GM20000 (cell line): ENCODE measurements at regions not wholly inside any gene's neighbourhood (a gene's known extent, or its start where the extent isn't known, plus 50 kb on each side); places are given as distances from the start of the nearest gene placed in this dataset.
"Not testable (repeated sequence)": the region's sequence is repeated elsewhere in the genome, so short reads cannot be mapped to it uniquely, and the experiment has no call there.

Experiments
- DNase-seq: peaks from one replicate; pipeline ENCODE4 v3.0.0; 2012; ENCODE audit warnings: low spot score
- TF ChIP-seq, protein P1 (sequence below): IDR thresholded peaks from 2 replicates; pipeline ENCODE4 v1.5.1; 2012; ENCODE audit warnings: mild to moderate bottlenecking, control low read depth; ENCODE audit errors: extremely low read depth, missing control alignments

DNA sequence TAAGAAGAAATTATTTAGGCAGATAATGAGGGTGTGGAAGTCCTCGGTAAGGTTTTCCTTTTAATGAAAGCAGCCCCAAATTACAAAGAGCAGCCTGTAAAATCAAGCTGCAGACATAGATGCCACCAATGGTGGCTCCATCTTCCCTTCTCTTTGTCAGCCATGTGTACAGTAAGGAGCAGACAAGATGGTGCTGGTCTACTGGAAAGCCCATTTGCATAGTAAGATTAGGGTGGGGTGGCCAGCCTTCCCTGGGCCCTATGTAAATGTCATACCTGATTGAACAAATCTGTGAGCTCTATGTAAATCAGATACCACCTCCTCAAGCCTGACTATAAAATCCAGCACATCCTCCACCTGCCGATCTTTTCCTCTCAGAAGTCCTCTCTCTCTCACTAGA lies 154.4 kb upstream of the SERTAD2 start:
- DNase-seq, result no peak
- TF ChIP-seq, protein P1, sequence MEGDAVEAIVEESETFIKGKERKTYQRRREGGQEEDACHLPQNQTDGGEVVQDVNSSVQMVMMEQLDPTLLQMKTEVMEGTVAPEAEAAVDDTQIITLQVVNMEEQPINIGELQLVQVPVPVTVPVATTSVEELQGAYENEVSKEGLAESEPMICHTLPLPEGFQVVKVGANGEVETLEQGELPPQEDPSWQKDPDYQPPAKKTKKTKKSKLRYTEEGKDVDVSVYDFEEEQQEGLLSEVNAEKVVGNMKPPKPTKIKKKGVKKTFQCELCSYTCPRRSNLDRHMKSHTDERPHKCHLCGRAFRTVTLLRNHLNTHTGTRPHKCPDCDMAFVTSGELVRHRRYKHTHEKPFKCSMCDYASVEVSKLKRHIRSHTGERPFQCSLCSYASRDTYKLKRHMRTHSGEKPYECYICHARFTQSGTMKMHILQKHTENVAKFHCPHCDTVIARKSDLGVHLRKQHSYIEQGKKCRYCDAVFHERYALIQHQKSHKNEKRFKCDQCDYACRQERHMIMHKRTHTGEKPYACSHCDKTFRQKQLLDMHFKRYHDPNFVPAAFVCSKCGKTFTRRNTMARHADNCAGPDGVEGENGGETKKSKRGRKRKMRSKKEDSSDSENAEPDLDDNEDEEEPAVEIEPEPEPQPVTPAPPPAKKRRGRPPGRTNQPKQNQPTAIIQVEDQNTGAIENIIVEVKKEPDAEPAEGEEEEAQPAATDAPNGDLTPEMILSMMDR, result no peak

DNA sequence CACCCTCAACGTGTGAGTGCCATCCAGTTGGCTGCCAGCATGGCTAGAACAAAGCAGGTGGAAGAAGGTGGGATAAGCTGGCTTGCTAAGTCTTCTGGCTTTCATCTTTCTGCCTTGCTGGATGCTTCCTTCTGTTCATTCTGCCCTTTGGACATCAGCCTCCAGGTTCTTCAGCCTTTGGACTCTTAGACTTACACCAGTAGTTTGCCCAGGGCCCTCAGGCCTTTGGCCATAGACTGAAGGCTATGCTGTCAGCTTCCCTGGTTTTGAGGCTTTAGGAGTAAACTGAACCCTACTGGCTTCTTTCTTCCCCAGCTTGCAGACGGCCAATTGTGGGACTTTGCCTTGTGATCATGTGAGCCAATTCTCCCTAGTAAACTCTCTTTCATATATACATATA lies 155.0 kb upstream of the SERTAD2 start:
- TF ChIP-seq, protein P1, result no peak

DNA sequence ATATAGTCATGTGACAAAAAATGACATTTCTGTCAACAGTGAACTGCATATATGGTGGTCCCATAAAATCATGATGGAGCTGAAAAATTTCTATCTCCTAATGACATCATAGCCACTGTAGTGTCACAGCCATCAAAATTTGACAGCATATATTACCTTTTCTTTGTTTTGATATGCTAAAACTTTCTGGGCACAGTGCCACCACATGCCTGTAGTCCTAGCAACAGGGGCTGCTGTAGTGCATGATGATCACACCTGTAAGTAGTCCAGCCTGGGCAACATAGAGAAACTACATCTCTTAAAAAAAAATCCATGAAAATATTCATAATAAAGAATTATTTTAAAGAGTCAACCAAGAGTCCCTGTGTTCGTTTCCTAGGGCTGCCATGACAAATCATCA lies 155.5 kb upstream of the SERTAD2 start:
- DNase-seq, result no peak
- TF ChIP-seq, protein P1, result no peak

More for the DNA sequence above, 155.0 kb upstream of the SERTAD2 start:
- no peak for DNase-seq

DNA sequence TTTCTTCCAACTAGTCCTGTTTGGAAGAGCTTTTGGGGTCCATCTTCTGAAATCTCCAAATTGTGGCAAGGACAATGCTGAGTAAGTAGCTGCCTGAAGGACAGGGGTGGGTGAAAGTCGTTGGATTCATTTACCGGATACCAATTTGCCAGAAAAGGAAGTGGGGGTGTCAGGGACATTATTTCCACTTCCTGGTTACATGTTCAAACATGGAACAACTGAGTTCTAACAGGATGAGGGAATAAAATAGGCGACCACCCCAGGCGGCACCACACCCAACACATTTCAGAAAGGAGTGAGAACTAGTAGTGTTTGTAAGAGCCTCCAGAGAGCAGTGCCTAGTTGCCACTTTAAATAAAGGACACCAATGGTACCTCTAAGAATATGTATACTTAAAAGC lies 158.6 kb upstream of the SERTAD2 start:
- TF ChIP-seq, protein P1, result no peak
- DNase-seq, result no peak

DNA sequence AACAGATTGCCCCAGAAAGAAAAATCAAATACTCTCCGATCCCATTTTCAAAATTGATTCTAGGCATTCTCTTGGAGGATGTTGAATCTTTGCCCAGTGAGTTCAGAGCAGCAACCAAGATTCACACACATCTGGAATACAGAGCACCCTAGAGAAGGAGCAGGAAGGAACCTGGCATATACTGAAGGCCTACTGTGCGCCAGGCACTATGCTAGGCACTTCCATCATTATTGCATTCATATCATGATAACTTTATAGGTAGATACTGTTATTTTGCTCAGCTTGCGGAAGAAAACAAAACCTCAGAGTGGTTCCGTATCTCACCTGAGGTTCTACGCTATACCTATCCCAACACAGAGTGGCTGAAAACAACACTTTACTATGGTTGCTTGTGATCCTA lies 160.3 kb upstream of the SERTAD2 start:
- DNase-seq, result no peak
- TF ChIP-seq, protein P1, result no peak

DNA sequence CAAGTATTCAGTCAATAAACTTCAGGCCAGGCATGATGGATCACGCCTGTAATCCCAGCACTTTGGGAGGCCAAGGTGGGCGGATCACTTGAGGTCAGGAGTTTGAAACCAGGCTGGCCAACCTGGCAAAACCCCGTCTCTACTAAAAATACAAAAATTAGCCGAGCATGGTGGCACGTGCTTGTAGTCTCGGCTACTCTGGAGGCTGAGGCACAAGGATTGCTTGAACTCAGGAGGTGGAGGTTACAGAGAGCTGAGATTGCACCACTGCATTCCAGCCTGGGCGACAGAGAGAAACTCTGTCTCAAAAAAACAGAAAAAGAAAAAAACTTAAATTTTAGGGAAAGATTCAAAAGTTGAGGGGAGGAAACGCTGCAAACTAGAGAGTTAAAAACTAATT lies 162.8 kb upstream of the SERTAD2 start:
- DNase-seq, result not testable (repeated sequence)

DNA sequence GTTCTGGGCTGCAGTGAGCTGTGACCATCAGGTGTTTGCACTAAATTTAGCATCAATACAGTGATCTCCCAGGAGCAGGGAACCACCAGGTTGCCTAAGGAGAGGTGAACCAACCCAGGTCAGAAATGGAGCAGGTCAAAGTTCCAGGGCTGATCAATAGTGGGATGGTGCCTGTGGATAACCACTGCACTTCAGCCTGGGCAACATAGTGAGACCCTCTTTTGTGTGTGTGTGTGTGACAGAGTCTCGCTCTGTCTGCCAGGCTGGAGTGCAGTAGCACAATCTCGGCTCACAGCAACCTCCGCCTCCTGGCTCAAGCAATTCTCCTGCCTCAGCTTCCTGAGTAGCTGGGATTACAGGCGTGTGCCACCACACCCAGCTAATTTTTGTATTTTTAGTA lies 163.7 kb upstream of the SERTAD2 start:
- TF ChIP-seq, protein P1, result no peak
- no peak for DNase-seq

DNA sequence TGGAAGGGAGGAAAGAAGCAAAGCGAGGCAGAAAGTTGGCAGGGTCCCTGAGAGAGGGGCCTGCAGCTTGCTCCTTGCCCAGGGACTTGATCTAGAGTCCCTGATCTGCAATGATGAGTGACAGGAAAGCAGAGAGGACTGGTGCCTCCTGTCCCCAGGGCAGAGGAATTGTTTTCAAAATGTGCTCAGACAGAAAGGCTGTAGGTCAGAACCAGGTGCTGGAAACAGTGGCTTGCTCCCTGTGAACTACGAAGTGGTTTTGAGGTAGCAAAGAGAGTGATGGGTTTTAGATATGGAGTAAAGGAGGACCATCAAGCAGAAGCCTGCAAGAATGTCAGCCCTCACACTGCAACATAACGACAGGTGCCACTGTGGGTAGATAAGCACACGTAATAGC lies 164.9 kb upstream of the SERTAD2 start:
- no peak for DNase-seq
- TF ChIP-seq, protein P1, result no peak
